Epithelial cell of esophagus (primary cell): ENCODE measurements at regions not wholly inside any gene's neighbourhood (a gene's known extent, or its start where the extent isn't known, plus 50 kb on each side); places are given as distances from the start of the nearest gene placed in this dataset.
A peak's percentile ranks its signal among the peaks of the same experiment; 100 is the strongest.
"Not testable (repeated sequence)": the region's sequence is repeated elsewhere in the genome, so short reads cannot be mapped to it uniquely, and the experiment has no call there.

ENCODE experiments used
- DNase-seq: peaks from one replicate; pipeline ENCODE4 v3.0.0; 2010; ENCODE audit warnings: low read depth
- H3K4me3 ChIP-seq: 2 replicates; pipeline ENCODE4 v1.5.1; 2011; ENCODE audit warnings: mild to moderate bottlenecking, low read length, control low read depth
- TF ChIP-seq, protein P1 (sequence below): IDR thresholded peaks from 2 replicates; pipeline ENCODE4 v1.5.1; 2011; ENCODE audit warnings: low read depth, mild to moderate bottlenecking, low read length, control low read depth, inconsistent platforms; ENCODE audit not compliant: insufficient read depth; ENCODE audit errors: missing control alignments

DNA sequence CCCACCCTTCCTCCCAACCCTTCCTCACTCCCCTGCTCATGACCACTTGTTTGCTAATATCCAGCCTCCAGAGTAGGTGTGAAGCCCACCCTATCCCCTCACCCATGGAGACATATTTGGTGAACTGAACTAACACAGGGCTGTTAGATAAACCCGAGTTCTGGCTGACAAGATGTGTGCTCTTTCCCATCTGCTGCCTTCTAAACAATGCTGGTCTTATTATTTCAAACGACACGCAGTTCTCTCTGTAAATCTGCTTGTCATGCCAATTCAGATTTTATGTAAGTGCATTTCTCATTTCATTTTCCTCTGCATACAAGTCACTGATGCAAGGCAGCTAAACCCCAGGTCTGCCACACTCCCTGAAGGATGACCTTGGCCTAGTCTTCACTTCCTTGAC lies 343.0 kb upstream of the CDH5 start:
- TF ChIP-seq, protein P1, sequence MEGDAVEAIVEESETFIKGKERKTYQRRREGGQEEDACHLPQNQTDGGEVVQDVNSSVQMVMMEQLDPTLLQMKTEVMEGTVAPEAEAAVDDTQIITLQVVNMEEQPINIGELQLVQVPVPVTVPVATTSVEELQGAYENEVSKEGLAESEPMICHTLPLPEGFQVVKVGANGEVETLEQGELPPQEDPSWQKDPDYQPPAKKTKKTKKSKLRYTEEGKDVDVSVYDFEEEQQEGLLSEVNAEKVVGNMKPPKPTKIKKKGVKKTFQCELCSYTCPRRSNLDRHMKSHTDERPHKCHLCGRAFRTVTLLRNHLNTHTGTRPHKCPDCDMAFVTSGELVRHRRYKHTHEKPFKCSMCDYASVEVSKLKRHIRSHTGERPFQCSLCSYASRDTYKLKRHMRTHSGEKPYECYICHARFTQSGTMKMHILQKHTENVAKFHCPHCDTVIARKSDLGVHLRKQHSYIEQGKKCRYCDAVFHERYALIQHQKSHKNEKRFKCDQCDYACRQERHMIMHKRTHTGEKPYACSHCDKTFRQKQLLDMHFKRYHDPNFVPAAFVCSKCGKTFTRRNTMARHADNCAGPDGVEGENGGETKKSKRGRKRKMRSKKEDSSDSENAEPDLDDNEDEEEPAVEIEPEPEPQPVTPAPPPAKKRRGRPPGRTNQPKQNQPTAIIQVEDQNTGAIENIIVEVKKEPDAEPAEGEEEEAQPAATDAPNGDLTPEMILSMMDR: no peak
- DNase-seq: no peak
- no peak overlapping the region for H3K4me3 ChIP-seq

DNA sequence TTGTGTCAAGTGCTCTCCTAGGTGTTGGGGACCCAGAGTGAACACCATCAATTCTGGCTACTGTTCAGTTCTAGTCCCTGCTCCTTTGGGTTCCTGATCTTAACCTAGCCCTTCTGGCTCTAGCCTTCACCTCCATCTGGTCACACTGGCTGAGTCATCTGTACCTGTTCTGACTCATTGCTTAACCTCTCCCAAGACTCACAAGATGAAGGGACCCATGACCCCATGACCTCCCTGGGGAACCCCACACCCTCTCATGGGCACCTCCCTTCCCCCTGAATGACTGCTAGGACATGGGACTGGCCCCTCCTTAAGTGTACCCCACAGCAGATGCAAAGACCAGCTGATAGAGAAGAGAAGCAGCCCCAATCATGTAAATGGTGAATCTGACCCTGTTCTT lies 345.8 kb upstream of the CDH5 start:
- TF ChIP-seq, protein P1: no peak

DNA sequence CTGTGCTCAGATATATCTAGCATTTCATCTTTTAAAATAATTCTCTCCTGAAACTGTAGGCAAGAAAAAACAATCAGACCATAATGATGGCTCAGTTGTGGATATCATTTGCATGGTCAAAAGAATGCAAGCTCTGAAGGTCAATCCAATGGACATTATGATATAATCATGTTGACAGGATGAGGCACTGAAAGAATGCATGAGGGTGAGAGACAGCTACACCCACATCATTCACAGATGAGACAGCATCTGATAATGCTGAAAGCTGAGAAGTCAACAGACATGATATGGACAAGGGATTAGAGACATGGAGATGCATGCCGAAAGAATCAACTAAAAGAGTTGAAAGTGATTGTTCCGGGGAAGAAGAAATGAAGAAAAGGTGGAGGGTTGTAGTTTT lies 346.4 kb upstream of the CDH5 start:
- DNase-seq: peak; percentile 37
- no peak overlapping the region for H3K4me3 ChIP-seq
- TF ChIP-seq, protein P1: no peak

More for the DNA sequence above, 345.8 kb upstream of the CDH5 start:
- no peak overlapping the region for H3K4me3 ChIP-seq
- peak; percentile 65 for DNase-seq

DNA sequence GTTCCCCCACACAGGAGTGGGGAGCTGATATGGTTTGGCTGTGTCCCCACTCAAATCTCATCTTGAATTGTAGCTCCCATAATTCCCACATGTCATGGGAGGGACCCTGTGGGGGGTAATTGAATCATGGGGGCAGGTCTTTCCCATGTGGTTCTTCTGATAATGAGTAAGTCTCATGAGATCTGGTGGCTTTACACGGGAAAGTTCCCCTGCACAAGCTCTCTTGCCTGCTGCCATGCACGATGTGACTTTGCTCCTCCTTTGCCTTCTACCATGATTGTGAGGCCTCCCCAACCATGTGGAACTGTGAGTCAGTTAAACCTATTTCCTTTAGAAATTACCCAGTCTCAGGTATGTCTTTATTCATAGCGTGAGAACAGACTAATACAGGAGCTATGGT lies 347.0 kb upstream of the CDH5 start:
- peak; percentile 11 for DNase-seq
- H3K4me3 ChIP-seq: not testable (repeated sequence)

- TF ChIP-seq, protein P1: no peak
Observed at GRCh38 chr16:66014221-66014620, 352.3 kb upstream of the CDH5 start.

DNA sequence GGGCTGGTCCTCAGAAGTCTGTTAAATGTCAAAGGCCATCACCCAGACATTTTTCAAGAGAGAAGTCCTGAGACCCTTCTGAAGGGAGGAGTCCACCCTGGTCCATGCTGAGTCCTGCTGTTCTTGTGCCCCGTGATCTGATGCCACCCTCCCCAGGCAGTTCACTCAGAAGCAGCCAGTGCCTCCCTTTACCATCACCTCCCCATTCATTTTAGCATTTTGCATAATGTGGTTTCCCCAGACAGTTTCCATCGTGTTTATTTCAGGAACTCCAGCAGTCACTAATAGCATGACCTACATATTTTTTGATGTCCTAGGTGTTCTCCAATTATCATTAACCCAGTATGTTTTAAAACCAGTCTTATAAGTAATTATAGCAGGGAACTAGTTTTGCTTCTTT lies 353.0 kb upstream of the CDH5 start:
- TF ChIP-seq, protein P1: no peak
- no peak overlapping the region for H3K4me3 ChIP-seq
- no peak for DNase-seq

More at GRCh38 chr16:66014221-66014620, 352.3 kb upstream of the CDH5 start:
- peak; percentile 27 for DNase-seq
- no peak overlapping the region for H3K4me3 ChIP-seq

DNA sequence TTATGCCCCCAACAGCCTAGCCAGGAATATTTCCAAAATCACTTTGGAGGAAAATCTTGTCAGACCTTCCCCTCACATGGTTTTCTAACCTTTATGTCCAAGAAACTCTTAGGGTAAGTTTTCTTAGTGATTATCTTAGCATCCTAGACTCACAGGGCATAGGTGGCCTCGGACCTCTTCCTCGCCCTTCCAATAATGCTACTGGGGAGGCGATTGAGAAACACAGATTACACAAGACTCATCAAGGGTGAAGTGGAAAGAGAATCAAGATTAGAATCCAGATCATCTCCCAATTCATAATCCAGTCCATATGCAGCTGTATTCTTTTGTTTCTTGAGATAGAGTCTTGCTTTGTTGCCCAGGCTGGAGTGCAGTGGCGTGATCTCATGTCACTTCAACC lies 358.4 kb upstream of the CDH5 start:
- TF ChIP-seq, protein P1: no peak
- no peak for DNase-seq

More for the DNA sequence above, 358.4 kb upstream of the CDH5 start:
- H3K4me3 ChIP-seq: no peak overlapping the region
